ENCODE measurements at regions not wholly inside any gene's neighbourhood (a gene's known extent, or its start where the extent isn't known, plus 50 kb on each side); places are given as distances from the start of the nearest gene placed in this dataset.

DNA sequence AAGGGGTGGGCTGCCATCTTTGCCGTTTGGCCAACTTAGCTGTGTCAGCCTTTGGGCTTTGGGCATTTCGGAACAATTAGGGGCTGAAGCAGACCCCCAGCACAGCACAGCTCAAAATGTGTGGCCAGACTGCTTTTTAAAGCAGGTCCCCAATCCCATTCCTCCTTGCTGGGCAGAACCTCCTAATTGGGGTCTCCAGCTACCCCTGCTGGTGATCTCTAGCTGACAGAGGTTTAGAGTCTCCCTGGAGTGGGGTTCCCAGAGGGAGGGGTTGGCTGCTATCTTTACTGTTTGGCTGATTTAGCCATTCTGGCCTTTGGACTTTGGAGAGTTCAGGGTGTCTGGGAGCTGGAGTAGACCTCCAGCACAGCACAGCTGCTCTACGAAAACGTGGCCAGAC lies 71.5 kb upstream of the LHCGR start:
- Histone ChIP-seq H3K36me3 (no peaks in the 10 kb centered on the region), H3K27me3 (peaks cover 0 to 7% (median 0%) of the 10 kb centered on the region in 3 donors), H3K9me3 (peaks cover 0 to 10% (median 0%) of the 10 kb centered on the region in 4 donors), H3K27ac (no peak overlapping the region), H3K4me1 (no peaks in the 10 kb centered on the region), H3K4me3 (no peak overlapping the region)
- no peak for DNase-seq
- intact Hi-C loops (cut with DNase I; ENCODE audit: low total_unique reads) = no loop called here
- no peak for TF ChIP-seq POLR2AphosphoS5 (IDR thresholded peaks at IDR 0.05)
- TF ChIP-seq EP300 (IDR thresholded peaks at IDR 0.05) = no peak
- TF ChIP-seq, protein P1, sequence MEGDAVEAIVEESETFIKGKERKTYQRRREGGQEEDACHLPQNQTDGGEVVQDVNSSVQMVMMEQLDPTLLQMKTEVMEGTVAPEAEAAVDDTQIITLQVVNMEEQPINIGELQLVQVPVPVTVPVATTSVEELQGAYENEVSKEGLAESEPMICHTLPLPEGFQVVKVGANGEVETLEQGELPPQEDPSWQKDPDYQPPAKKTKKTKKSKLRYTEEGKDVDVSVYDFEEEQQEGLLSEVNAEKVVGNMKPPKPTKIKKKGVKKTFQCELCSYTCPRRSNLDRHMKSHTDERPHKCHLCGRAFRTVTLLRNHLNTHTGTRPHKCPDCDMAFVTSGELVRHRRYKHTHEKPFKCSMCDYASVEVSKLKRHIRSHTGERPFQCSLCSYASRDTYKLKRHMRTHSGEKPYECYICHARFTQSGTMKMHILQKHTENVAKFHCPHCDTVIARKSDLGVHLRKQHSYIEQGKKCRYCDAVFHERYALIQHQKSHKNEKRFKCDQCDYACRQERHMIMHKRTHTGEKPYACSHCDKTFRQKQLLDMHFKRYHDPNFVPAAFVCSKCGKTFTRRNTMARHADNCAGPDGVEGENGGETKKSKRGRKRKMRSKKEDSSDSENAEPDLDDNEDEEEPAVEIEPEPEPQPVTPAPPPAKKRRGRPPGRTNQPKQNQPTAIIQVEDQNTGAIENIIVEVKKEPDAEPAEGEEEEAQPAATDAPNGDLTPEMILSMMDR (IDR thresholded peaks at IDR 0.05) = no peak
- TF ChIP-seq POLR2A (IDR thresholded peaks at IDR 0.05) = no peak
- WGBS, 5 donors = 62 to 78% (median 66%) methylated on average over 4 of the region's 4 CpGs

DNA sequence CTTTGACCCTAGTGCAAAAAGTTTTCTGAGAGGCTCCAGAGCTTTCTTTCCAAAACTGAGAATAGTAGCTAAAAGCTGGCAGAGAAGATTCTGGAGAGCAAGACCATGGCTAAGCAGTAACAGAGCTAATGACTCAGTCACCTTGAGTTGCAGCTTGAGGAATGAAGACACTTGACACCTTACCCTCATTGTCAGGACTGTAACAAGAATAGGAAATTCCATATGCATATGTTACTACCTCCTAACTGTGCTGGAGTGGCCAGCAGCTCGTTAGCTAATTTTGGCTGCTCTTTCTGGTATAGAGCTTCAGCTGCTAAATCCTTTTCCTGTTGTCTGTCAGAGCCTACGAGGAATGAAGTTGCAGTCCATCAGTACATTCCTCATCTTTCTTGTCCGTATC lies 68.6 kb upstream of the LHCGR start:
- Histone ChIP-seq H3K36me3 (no peaks in the 10 kb centered on the region), H3K27ac (no peak overlapping the region), H3K27me3 (peaks cover 0 to 9% (median 0%) of the 10 kb centered on the region in 3 donors), H3K4me3 (no peak overlapping the region), H3K9me3 (peaks cover 0 to 10% (median under 1%) of the 10 kb centered on the region in 4 donors), H3K4me1 (no peaks in the 10 kb centered on the region)
- DNase-seq = no peak
- 60 to 76% (median 66%) methylated on average over 3 of the region's 3 CpGs for WGBS, 5 donors
- intact Hi-C loops (cut with DNase I; ENCODE audit: low total_unique reads) = no loop called here
- TF ChIP-seq POLR2A (IDR thresholded peaks at IDR 0.05) (no peak), EP300 (IDR thresholded peaks at IDR 0.05) (no peak)
- TF ChIP-seq, protein P1 (IDR thresholded peaks at IDR 0.05) = no peak

DNA sequence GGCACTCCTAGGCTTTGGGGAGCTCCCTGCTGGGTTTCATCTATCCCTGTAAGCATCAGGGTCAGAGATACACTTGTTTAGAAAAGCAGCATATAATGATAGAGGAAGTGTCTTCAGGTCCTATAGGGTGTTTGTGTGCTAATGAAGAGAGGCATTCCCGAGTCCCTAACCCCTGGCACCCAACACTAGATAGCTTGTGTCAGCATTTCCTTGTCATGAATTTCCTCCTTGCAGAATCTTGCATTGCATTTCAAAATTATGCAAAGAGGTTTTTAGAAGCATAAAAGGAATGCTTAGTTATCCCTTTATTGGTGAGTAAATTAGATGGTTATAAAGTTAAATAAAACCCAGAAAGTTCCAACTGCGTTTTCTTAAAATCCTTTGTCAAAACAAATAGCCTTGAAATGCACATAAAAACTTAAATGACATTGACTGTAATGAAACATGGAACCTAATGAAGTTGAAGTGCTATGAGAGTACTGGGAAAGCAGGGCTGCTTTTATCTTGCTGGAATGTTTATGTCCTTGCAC lies 63.7 kb upstream of the LHCGR start:
- 47 to 58% (median 55%) methylated on average over 2 of the region's 2 CpGs for WGBS, 5 donors
- Histone ChIP-seq H3K9me3 (peaks cover 0 to 3% (median 0%) of the 10 kb centered on the region in 4 donors), H3K4me1 (no peaks in the 10 kb centered on the region), H3K27ac (no peak overlapping the region), H3K36me3 (no peaks in the 10 kb centered on the region), H3K4me3 (no peak overlapping the region), H3K27me3 (peaks cover 0 to 4% (median 0%) of the 10 kb centered on the region in 3 donors)
- DNase-seq = no peak
- TF ChIP-seq POLR2A (IDR thresholded peaks at IDR 0.05) (no peak), POLR2AphosphoS5 (IDR thresholded peaks at IDR 0.05) (no peak), EP300 (IDR thresholded peaks at IDR 0.05) (no peak)
- TF ChIP-seq, protein P1 (IDR thresholded peaks at IDR 0.05) = no peak
- intact Hi-C loops (cut with DNase I; ENCODE audit: low total_unique reads) = no loop called here

DNA sequence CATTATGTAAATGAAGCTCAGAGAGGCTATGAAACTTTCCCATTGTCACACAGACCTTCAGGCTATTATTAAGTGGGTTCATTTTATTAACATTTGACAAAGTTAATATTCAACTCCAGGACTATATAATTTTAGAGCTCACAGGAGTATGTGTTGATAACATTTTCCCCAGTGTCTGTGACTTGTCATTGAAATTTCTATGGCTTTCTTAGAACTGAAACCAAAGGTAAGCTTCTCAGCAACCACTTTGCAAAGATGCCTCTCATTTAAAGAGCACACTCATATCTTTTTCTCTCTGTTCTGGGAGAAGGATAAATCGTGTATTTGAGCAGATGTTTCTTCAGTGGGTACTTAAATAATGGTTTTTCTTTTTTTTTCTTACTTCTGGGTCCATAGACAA lies 61.8 kb upstream of the LHCGR start:
- no peaks in the 10 kb centered on the region for H3K36me3 ChIP-seq
- intact Hi-C loops (cut with DNase I; ENCODE audit: low total_unique reads) = no loop called here
- 8 to 41% (median 19%) methylated on average over 1 of the region's 1 CpG for WGBS, 5 donors
- H3K9me3 ChIP-seq = peaks cover 0 to 3% (median 0%) of the 10 kb centered on the region in 4 donors
- H3K4me1 ChIP-seq = no peaks in the 10 kb centered on the region
- H3K27ac ChIP-seq = no peak overlapping the region
- peaks cover 0 to 4% (median 0%) of the 10 kb centered on the region in 3 donors for H3K27me3 ChIP-seq
- H3K4me3 ChIP-seq = no peak overlapping the region
- TF ChIP-seq, protein P1 (IDR thresholded peaks at IDR 0.05) = no peak
- no peak for TF ChIP-seq POLR2AphosphoS5 (IDR thresholded peaks at IDR 0.05)
- no peak for DNase-seq

All from stomach (tissue), 8 donors.